Stimulated activated CD8-positive, alpha-beta memory T cell treated with anti-CD3 and anti-CD28 coated beads, Interleukin-12 subunit alpha, Interleukin-12 subunit beta, amount 100 ng/mL, for 4 hours (primary cell): ENCODE measurements at regions not wholly inside any gene's neighbourhood (a gene's known extent, or its start where the extent isn't known, plus 50 kb on each side); places are given as distances from the start of the nearest gene placed in this dataset.
A peak's percentile ranks its signal among the peaks of the same experiment; 100 is the strongest.

Source experiments
- DNase-seq: peaks from one replicate; pipeline ENCODE4 v3.0.0-alpha.2; 2020; ENCODE audit warnings: low read depth

- DNase-seq: no peak
These were observed 502.1 kb downstream of the ETS1 start for GRCh38 chr11:128085276-128085675.

DNA sequence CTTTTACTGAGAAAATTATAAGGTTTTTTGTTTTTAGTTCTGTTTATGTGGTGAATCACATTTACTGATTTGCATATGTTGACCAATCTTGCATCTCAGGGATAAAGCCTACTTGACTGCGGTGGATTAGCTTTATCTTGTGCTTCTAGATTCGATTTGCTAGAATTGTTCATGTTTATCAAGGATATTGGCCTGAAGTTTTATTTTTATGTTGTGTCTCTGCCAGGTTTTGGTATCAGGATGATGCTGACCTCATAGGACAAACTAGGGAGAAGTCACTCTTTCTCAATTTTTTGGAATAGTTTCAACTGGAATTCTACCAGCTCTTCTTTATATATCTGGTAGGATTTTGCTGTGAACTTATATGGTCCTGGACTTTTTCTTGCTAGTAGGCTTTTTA is 504.8 kb downstream of the ETS1 start:
- no peak for DNase-seq

- DNase-seq: no peak
These were observed 517.7 kb downstream of the ETS1 start for GRCh38 chr11:128069665-128070064.

- no peak for DNase-seq
These were observed 519.6 kb downstream of the ETS1 start for GRCh38 chr11:128067780-128068179.

GRCh38 chr11:128066399-128066798 is 521.0 kb downstream of the ETS1 start:
- no peak for DNase-seq

DNA sequence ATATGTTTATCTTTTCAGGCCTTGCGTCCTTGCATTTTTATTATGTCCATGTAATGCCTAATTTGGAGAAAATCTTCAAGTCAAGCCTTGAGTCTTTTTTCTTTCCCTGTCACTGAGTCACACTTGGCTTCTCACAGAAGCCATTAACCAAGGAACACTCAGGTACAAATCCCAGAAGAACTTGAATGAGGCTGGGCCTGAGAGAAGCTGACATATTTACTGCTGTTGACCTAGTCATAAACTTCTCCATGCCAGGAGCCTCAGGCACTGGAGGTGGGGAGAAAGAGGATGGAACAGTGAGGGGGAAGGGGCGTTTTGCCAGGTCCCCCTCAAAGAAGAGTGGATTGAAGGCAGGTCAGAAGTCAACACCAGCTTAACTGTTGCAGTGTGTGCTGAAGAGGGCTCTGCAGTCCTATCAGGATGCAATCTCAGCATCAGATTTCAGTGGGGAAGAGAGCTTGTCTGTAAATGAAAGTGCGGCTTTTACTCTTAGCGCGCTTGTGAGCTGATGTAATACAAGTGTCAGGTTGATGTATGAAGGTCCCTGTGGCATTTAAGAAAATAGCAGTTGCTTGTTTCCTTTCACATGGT is 526.0 kb downstream of the ETS1 start:
- no peak for DNase-seq

DNA sequence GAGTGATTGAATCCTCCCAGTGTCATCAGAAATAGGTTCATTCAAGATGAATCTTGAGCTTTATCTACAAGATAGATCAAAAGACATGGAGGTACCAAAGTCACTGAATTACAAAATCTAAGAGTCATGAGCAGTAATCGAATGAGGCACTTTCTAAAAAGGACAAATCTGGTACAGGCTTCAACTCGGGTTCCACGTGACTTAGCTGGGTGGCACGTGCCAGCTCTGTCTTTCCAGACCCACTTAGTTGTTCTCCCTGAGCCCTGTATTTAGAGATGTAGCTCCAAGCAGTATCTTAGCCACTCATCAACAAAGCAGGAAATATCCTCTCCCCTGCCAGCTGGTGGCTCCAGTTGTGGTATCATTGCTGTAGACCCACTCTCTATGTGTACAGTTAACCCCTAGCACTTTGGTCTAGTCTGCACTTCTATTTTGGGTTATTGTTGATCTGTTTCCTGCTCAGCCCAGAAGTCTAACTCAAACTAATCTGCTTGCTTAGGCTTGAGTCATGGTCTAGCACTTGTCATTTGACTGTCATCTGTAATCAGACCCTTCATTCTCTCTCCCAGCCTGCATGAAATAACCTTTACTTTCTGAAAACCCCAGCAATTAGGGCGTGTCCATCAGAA is 528.7 kb downstream of the ETS1 start:
- DNase-seq: no peak

DNA sequence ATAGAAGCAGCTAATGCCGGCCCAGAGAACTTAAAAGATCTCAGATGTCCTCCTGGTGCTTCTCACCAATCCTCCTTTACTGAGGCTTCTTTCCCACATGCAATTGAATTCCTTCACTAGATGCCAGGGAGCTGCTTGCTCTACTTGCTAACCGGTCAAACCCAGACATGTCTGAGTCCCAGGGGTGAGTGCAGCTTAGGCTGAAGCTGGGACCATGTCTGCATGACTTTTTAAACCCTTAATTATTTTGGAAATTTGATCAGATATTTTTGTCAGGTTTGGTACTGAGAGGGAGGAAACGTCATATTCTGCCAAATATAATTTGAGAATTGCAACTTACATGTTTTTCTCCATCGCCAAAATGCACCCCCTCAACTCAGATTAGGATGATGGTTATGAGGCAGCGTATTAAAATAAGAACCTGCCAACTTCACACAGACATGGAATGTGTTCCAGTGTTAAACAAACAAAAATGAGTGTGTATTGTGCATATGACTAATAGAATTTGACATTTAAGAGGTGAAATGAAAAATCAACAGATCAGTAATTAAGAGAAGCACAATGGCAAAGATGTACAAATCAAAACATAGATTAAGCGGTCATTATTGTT is 529.5 kb downstream of the ETS1 start:
- DNase-seq: no peak

DNA sequence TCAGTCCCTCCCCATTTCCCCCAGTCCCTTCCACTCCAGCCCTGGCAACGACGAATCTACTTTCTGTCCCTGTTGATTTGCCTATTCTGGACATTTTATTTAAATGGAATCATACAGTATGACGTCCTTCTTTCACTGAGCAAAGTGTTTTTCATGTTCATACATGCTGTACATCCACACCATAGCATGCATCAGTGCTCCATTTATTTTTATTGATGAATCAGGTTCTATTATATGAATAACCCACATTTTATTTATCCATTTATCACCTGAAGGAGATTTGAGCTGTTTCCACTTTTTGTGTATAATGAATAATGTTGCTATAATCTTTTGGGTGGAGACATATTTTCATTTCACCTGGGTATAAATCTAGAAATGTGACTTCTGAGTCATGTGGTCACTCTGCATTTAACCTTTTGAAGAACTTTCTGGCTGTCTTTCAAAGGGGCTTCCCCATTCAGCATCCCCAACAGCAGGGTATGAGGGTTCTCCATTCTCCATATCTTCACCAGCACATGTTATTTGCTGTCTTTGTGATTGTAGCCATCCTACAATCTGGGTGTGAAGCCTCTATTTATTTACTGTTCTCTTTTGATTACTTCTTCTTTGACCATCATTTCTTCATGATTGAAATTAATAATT is 531.7 kb downstream of the ETS1 start:
- no peak for DNase-seq

- no peak for DNase-seq
These were observed 533.1 kb downstream of the ETS1 start for GRCh38 chr11:128053981-128054931.

DNA sequence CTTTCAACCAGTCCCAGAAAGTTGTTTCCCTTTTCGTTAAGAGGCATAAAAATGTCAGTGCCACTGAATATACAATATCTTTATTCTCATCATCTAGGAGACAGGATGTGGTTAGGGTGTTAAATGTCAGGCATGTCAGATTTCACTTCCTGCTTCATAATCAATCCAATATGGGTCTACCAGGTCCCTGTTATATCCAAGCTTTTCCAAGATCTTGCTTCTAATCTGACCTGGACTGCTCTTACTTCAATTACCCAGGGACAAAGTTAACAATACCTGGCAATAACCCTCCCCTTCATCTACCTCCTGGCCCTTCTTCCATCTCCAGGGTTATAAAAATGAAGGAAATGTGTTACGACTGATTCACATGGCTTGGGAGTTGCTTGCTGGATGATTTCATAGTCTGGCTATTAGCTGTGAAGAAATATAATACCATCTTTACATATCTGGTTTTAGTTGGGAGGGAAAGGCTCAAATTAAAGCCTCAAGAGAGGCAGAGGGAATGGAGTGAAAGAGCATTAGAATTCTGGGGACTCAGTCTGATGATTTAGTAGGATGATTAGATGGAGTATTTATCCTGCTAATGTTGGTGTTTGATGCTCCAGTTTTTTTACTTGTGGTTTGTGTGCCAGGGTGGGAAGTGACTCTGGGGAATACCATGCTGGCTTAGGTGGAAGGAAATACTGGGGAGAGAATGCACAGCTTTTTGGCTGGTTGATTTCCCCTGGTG is 534.3 kb downstream of the ETS1 start:
- DNase-seq: no peak

DNA sequence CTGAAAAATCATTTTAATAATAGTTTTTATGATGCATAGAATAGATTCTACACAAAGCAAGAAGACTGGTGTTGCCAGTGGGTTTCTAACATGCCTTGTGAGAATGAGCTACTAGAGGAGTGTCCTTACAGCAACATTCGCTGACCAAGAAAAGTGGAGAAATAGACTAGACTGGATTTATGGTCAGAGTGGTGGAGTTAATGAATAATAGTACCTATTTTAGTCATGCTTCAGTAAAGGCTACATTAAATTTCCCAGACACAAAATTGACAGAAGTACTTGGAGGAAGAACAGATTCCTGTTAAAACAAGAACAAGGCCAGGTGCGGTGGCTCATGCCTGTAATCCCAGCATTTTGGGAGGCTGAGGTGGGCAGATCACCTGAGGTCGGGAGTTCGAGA is 539.2 kb downstream of the ETS1 start:
- no peak for DNase-seq

DNA sequence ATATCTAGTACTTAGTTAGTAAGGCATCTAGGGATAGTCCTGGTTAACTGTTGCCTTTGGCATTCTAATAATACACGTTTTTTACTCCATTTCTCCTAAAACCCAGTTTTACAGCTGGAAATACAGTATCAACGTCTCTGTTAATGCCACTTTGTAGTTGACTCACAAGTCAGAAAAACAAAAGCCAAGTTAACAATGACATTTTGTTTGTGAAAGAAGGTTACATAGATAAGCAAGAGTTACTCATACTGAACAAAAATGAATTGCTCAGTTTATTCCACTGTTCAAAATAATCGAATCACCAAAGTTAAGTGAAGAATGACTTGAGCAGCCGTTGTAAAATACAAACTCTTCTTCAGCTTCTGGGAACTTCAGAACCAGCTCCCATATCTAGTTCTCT is 540.3 kb downstream of the ETS1 start:
- no peak for DNase-seq

DNA sequence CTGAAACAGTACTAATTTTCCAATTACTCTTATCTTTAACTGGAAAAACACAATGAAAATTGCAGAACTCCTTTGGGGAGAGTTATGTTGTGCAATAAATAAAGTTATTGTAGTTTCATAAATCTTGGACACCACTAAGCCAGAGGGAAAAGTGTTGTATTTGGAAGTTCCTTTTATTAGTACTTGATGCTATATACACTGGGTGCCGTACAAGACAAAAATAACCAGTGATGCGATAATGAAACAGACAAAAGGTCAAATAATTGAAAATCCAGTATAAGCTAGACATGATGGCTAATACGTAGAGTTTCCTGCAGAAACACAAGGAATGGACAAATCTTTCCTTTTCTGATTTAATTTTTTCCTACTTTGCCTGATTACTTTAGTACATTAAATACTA is 541.1 kb downstream of the ETS1 start:
- DNase-seq: no peak

DNA sequence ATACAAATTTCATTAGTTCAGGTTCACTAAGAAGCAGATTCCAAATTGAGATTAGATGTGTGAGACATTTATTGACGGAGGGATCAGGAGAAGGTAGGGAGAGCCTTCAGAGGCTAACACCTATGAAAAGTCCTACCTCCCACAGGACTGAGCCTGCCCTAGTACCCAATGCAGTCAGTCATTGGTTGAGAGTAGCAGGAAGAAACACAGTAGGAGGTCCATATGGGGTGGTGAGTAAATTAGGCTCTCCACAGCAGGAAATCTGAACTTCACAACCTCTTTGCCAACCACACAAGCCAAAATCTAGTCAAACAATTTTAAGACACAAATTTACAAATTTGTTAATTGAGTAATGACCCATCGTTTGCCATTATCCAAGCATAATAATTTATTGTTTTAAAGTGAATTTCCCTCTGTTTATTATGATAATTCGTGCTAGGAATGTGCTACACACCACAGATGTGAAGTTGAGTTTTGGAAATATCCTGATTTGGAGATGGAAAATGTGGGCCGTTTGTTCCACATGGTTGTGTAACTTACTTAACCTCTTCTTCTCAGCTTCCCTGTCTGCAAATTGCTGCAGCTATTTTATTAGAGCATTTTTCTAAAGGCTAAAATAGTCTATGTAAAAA is 542.1 kb downstream of the ETS1 start:
- no peak for DNase-seq

DNA sequence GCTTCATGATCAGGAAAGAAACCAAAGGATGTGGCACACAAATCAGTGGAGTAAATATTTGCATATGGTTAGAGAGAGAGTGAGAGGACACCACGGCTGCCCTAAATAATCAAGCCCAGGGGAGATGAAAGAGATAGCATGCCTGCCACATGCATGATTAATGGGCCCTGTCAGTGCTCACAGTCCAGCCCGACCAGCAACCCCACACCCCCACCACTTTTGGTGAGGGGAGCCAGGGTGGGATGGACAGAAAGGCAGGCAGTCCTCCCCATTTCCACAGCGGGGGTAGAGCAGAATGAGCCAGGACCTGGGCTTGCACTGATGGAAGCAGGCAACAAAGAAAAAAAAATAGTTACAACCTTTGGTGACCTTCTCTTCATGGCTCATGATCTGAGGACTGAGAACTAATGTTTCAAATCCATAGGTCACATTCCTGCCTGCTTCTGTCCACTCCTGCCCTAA is 545.0 kb downstream of the ETS1 start:
- DNase-seq: no peak

GRCh38 chr11:128040603-128041002 is 546.8 kb downstream of the ETS1 start:
- DNase-seq: no peak

- peak; percentile 59 for DNase-seq
These were observed 548.0 kb downstream of the ETS1 start for GRCh38 chr11:128039140-128040021.

DNA sequence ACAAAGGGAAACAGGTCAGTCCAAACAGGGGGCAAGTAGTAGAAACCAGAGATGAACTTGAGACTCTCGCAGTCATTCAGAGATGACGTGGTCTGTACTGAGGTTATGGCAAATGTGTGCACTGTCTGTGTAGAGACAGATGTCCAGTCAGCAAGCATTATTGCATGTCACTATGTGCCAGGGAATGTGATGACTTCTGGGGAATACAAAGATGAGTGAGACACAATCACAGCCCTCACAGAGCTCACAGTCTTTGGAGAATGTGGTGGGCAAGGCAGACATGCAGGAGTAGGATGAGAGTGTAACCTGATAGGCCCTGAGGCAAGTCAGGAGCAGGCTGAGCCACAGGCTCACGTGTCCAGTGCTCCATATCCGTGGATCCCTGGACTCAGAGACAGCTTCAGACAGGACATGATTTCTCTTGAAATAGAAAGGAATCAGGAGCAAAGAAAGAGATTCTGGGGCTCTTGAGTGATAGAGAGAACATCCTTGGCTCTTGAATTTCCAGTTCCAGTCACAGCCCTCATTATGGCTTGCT is 550.7 kb downstream of the ETS1 start:
- no peak for DNase-seq

- no peak for DNase-seq
These were observed 551.4 kb downstream of the ETS1 start for GRCh38 chr11:128036006-128036405.
